Uterus (tissue), 3 donors: ENCODE measurements at regions not wholly inside any gene's neighbourhood (a gene's known extent, or its start where the extent isn't known, plus 50 kb on each side); places are given as distances from the start of the nearest gene placed in this dataset.
"Not testable (repeated sequence)": the region's sequence is repeated elsewhere in the genome, so short reads cannot be mapped to it uniquely, and the experiment has no call there.

Experiments used
- DNase-seq, 2 donors: peaks; one replicate each; pipeline ENCODE4 v3.0.0-alpha.2; 2019 to 2020
- H3K27ac ChIP-seq, 2 donors: fragments of 200-600 bp; sonication (generic); 1 replicate in 1 of 2; 2 replicates in 1 of 2; pipeline ENCODE4 v1.5.1; 2016 to 2018
- H3K27me3 ChIP-seq, 2 donors: fragments of 200-600 bp; sonication (generic); one replicate each; pipeline ENCODE4 v1.5.1; 2018 to 2019; ENCODE audit warnings: control low read depth in 1 of 2
- H3K36me3 ChIP-seq, 2 donors: fragments of 200-600 bp; sonication (generic); one replicate each; pipeline ENCODE4 v1.5.1; 2019; ENCODE audit warnings: control low read depth in 1 of 2
- H3K4me1 ChIP-seq, 2 donors: fragments of 200-600 bp; sonication (generic); one replicate each; pipeline ENCODE4 v1.5.1; 2018 to 2019; ENCODE audit warnings: control low read depth in 1 of 2
- H3K4me3 ChIP-seq, 2 donors: fragments of 200-600 bp; sonication (generic); 1 replicate in 1 of 2; 2 replicates in 1 of 2; pipeline ENCODE4 v1.5.1; 2018 to 2019; ENCODE audit warnings: mild to moderate bottlenecking in 1 of 2
- H3K9me3 ChIP-seq, 2 donors: fragments of 200-600 bp; sonication (generic); one replicate each; pipeline ENCODE4 v1.5.1; 2019; ENCODE audit warnings: control low read depth in 1 of 2
- CTCF ChIP-seq, 4 experiments: fragments of 200-600 bp in 2 of 4; fragments of 450-650 bp in 2 of 4; sonication (generic) in 2 of 4; IDR thresholded peaks; one replicate each; pipeline ENCODE4 v1.5.1; 2016 to 2019; ENCODE audit warnings: antibody characterized with exemption in 4 of 4, mild to moderate bottlenecking in 2 of 4, moderate library complexity in 1 of 4
- POLR2A ChIP-seq, 2 donors: fragments of 450-650 bp; IDR thresholded peaks; one replicate each; pipeline ENCODE4 v1.6.1; 2016; ENCODE audit warnings: antibody characterized with exemption in 2 of 2, mild to moderate bottlenecking in 1 of 2, moderate library complexity in 1 of 2
- intact Hi-C: fragments of 100-400 bp; cut with DNase I; formaldehyde crosslinking; loops from one replicate; pipeline ENCODE4 v1.15.1; 2023; ENCODE audit warnings: low total_unique reads
- donor health status: DM: yes; HTN: yes; CAD: no.

- intact Hi-C loops, H3K36me3 ChIP-seq, H3K27ac ChIP-seq, H3K9me3 ChIP-seq, H3K27me3 ChIP-seq, H3K4me3 ChIP-seq, H3K4me1 ChIP-seq, DNase-seq: not testable (repeated sequence)
Observed at GRCh38 chr1:112821307-112822063, 106.4 kb upstream of the PPM1J start.

GRCh38 chr1:112818990-112819689 lies 104.0 kb upstream of the PPM1J start:
- no peak for TF ChIP-seq POLR2A (IDR thresholded peaks at IDR 0.05)
- no peak for DNase-seq
- intact Hi-C loops: no loop called here
- Histone ChIP-seq H3K36me3 (no peaks in the 10 kb centered on the region), H3K4me3 (no peak overlapping the region), H3K27me3 (no peaks in the 10 kb centered on the region), H3K4me1 (no peaks in the 10 kb centered on the region), H3K27ac (no peak overlapping the region), H3K9me3 (no peaks in the 10 kb centered on the region)

- intact Hi-C loops: no loop called here
- H3K4me3 ChIP-seq: no peak overlapping the region
- no peaks in the 10 kb centered on the region for H3K36me3 ChIP-seq
- TF ChIP-seq CTCF (IDR thresholded peaks at IDR 0.05) (no peak), POLR2A (IDR thresholded peaks at IDR 0.05) (no peak)
- no peaks in the 10 kb centered on the region for H3K9me3 ChIP-seq
- H3K27me3 ChIP-seq: no peaks in the 10 kb centered on the region
- no peak overlapping the region for H3K27ac ChIP-seq
- no peaks in the 10 kb centered on the region for H3K4me1 ChIP-seq
- no peak for DNase-seq
Observed at GRCh38 chr1:112817555-112818373, 102.6 kb upstream of the PPM1J start.

- H3K27ac ChIP-seq: no peak overlapping the region
- intact Hi-C loops: no loop called here
- H3K36me3 ChIP-seq: no peaks in the 10 kb centered on the region
- no peak for DNase-seq
- H3K4me1 ChIP-seq: no peaks in the 10 kb centered on the region
- H3K27me3 ChIP-seq: no peaks in the 10 kb centered on the region
- no peaks in the 10 kb centered on the region for H3K9me3 ChIP-seq
- H3K4me3 ChIP-seq: no peak overlapping the region
- TF ChIP-seq CTCF (IDR thresholded peaks at IDR 0.05) (no peak), POLR2A (IDR thresholded peaks at IDR 0.05) (no peak)
Observed at GRCh38 chr1:112815376-112815775, 100.2 kb upstream of the PPM1J start.

GRCh38 chr1:112814645-112815044 lies 99.5 kb upstream of the PPM1J start:
- intact Hi-C loops, H3K9me3 ChIP-seq, H3K36me3 ChIP-seq, H3K4me1 ChIP-seq, DNase-seq, H3K4me3 ChIP-seq, H3K27ac ChIP-seq, H3K27me3 ChIP-seq: not testable (repeated sequence)

- Histone ChIP-seq H3K27ac (no peak overlapping the region), H3K27me3 (no peaks in the 10 kb centered on the region), H3K36me3 (no peaks in the 10 kb centered on the region), H3K4me1 (no peaks in the 10 kb centered on the region), H3K9me3 (no peaks in the 10 kb centered on the region), H3K4me3 (no peak overlapping the region)
- DNase-seq: peak; percentile 45 to 55
- TF ChIP-seq CTCF (IDR thresholded peaks at IDR 0.05): peak; percentile 52 to 71 (median 57)
- no peak for TF ChIP-seq POLR2A (IDR thresholded peaks at IDR 0.05)
- intact Hi-C loops: no loop called here
Observed at GRCh38 chr1:112808861-112809684, 93.9 kb upstream of the PPM1J start.
